Stimulated activated CD4-positive, alpha-beta T cell treated with anti-CD3 and anti-CD28 coated beads, Interleukin-1b, Interleukin-23, amount 100 ng/mL, for 24 hours (primary cell): ENCODE measurements at regions not wholly inside any gene's neighbourhood (a gene's known extent, or its start where the extent isn't known, plus 50 kb on each side); places are given as distances from the start of the nearest gene placed in this dataset.

Experiments
- DNase-seq, 4 experiments: peaks; one replicate each; pipeline ENCODE4 v3.0.0-alpha.2; 2020; ENCODE audit warnings: low read depth in 4 of 4, low spot score in 1 of 4

- DNase-seq: no peak
These were observed 68.9 kb upstream of the ADO start for GRCh38 chr10:62735464-62736167.

- no peak for DNase-seq
These were observed 68.4 kb upstream of the ADO start for GRCh38 chr10:62736168-62736546.

- no peak for DNase-seq
These were observed 65.6 kb upstream of the ADO start for GRCh38 chr10:62738916-62739315.

DNA sequence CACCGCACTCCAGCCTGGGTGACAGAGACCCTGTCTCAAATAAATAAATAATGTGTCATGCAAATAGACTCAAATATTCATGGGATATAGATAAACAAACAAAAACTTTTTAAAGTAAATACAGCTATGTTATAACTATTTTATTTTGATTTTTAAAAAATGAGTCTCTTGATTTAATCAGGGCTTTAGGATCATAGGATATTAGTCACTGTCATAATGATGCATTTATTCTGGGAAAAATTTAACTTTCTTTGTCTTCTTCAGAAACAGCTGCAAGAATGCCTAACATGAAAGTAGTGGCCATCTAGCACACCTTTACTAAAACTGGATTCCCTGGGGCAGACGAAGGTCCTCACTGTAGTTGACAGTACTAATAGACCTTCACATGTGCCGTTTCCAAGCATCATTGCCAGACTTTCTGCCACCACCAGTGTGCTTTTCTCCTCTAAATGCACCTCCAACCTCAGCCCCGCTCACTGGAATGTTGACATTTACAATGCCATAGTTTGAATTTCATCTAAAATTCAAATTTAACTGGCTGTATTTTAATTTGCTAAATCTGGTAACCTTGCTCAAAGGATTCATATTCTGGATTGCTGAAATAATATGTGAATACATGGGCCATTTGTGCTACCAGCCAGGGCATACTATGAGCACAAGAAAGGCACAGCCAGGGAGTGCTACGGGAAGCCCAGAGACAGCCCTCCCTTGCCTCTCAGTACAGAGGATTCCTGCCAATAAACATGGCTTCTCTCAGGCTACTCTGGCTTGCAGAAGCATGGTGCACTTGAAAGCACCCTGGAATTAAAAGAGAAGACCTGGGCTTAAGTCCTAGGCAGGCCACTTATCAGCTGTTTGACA, 63.4 kb upstream of the ADO start:
- DNase-seq: no peak

DNA sequence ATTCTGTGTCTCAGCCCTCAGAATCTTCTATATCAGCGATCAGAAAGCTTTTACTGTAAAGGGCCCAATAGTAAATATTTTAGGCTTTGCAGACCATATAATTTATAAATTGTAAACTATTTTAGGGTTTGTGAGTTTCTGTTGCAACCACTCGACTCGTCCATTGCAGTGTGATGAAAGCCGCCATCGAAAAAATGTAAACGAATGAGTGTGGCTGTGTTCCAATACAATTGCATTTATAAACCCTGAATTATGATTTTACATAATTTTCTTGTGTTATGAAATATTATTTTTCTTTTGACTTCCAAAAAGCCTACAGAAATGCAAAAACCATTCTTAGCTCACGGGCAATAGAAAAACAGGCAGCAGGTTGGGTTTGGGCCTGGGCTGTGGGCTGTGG, 62.5 kb upstream of the ADO start:
- DNase-seq: no peak

- no peak for DNase-seq
These were observed 61.9 kb upstream of the ADO start for GRCh38 chr10:62742536-62743061.

- DNase-seq: no peak
These were observed 60.4 kb upstream of the ADO start for GRCh38 chr10:62744136-62744535.

- no peak for DNase-seq
These were observed 58.9 kb upstream of the ADO start for GRCh38 chr10:62745581-62745980.

DNA sequence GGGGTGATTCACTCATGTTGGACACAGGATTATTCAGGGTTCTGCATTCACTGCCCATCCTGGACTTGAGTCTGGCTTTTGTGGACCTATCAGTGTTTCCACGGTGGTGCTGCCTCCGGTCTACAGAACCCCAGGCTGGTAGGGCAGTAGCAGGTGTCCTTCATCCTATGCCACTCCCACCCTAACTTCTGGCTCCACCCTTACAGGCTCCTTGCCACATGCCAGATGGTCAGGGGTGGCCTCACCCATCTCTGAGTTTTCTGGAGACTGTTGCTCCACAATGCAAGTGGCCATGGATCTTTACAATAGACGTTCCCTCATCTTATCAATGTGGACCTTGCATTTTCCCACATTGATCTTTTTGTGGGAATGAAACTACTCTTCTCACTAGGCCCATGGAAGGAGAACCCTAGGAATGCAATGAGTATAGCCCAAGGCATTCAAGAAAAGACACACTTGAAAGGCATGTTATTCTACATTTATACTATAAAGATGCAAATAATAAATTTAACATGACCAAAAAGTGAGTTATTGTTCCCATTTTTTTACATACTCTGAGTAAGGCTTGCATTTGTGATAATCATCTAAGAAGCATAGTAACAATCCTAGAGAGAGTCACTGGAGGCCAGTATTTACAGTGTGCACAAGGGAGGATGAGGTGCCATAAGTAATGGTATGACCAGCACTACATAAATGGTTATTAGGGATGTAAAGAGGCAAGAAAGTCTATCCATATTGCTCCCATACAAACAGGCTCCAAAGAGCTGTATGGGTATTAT, 57.4 kb upstream of the ADO start:
- DNase-seq: no peak

- DNase-seq: no peak
These were observed 56.1 kb upstream of the ADO start for GRCh38 chr10:62748386-62748785.

GRCh38 chr10:62749093-62749683, 55.3 kb upstream of the ADO start:
- DNase-seq: no peak
